ENCODE measurements at regions not wholly inside any gene's neighbourhood (a gene's known extent, or its start where the extent isn't known, plus 50 kb on each side); places are given as distances from the start of the nearest gene placed in this dataset.

- Histone ChIP-seq H3K4me2 (ENCODE audit: insufficient read depth, low read length) (no peak overlapping the region), H3K4me1 (ENCODE audit: insufficient read depth, low read length) (no peaks in the 10 kb centered on the region), H3K79me2 (ENCODE audit: insufficient read depth, low read length) (no peaks in the 10 kb centered on the region)
Observed at GRCh38 chr5:51606921-51607320, 223.7 kb downstream of the ISL1 start.

GRCh38 chr5:51618234-51618633, 235.0 kb downstream of the ISL1 start:
- Histone ChIP-seq H3K79me2 (ENCODE audit: insufficient read depth, low read length) (no peaks in the 10 kb centered on the region), H2AFZ (ENCODE audit: low read length) (no peak overlapping the region), H3K9me3 (ENCODE audit: low read depth, low read length) (peaks cover 4% of the 10 kb centered on the region), H3K4me2 (ENCODE audit: insufficient read depth, low read length) (no peak overlapping the region), H3K36me3 (ENCODE audit: insufficient read depth, low read length) (no peaks in the 10 kb centered on the region), H3K27ac (ENCODE audit: low read depth, low read length) (no peak overlapping the region), H3K27me3 (ENCODE audit: insufficient read depth, low read length) (no peaks in the 10 kb centered on the region), H3K4me3 (ENCODE audit: insufficient read depth, low read length) (no peak overlapping the region), H4K20me1 (ENCODE audit: insufficient read depth, low read length) (no peaks in the 10 kb centered on the region), H3K4me1 (ENCODE audit: insufficient read depth, low read length) (no peaks in the 10 kb centered on the region)
- DNase-seq (ENCODE audit: insufficient read length, low spot score, missing footprints), result no peak
- TF ChIP-seq, protein P1, sequence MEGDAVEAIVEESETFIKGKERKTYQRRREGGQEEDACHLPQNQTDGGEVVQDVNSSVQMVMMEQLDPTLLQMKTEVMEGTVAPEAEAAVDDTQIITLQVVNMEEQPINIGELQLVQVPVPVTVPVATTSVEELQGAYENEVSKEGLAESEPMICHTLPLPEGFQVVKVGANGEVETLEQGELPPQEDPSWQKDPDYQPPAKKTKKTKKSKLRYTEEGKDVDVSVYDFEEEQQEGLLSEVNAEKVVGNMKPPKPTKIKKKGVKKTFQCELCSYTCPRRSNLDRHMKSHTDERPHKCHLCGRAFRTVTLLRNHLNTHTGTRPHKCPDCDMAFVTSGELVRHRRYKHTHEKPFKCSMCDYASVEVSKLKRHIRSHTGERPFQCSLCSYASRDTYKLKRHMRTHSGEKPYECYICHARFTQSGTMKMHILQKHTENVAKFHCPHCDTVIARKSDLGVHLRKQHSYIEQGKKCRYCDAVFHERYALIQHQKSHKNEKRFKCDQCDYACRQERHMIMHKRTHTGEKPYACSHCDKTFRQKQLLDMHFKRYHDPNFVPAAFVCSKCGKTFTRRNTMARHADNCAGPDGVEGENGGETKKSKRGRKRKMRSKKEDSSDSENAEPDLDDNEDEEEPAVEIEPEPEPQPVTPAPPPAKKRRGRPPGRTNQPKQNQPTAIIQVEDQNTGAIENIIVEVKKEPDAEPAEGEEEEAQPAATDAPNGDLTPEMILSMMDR (IDR thresholded peaks at IDR 0.05; ENCODE audit: extremely low read depth, low read depth, low read length), result no peak

More at GRCh38 chr5:51606921-51607320, 223.7 kb downstream of the ISL1 start:
- Histone ChIP-seq H2AFZ (ENCODE audit: low read length) (no peak overlapping the region), H3K4me3 (ENCODE audit: insufficient read depth, low read length) (no peak overlapping the region), H3K27me3 (ENCODE audit: insufficient read depth, low read length) (no peaks in the 10 kb centered on the region), H3K9me3 (ENCODE audit: low read depth, low read length) (peaks cover 5% of the 10 kb centered on the region), H4K20me1 (ENCODE audit: insufficient read depth, low read length) (no peaks in the 10 kb centered on the region), H3K27ac (ENCODE audit: low read depth, low read length) (no peak overlapping the region), H3K36me3 (ENCODE audit: insufficient read depth, low read length) (no peaks in the 10 kb centered on the region)
- DNase-seq (ENCODE audit: insufficient read length, low spot score, missing footprints), result no peak
- TF ChIP-seq, protein P1 (IDR thresholded peaks at IDR 0.05; ENCODE audit: extremely low read depth, low read depth, low read length), result no peak

- Histone ChIP-seq H3K27ac (ENCODE audit: low read depth, low read length) (no peak overlapping the region), H3K79me2 (ENCODE audit: insufficient read depth, low read length) (no peaks in the 10 kb centered on the region), H4K20me1 (ENCODE audit: insufficient read depth, low read length) (no peaks in the 10 kb centered on the region), H3K27me3 (ENCODE audit: insufficient read depth, low read length) (no peaks in the 10 kb centered on the region), H3K4me3 (ENCODE audit: insufficient read depth, low read length) (no peak overlapping the region), H2AFZ (ENCODE audit: low read length) (no peak overlapping the region), H3K36me3 (ENCODE audit: insufficient read depth, low read length) (no peaks in the 10 kb centered on the region), H3K9me3 (ENCODE audit: low read depth, low read length) (peaks cover 4% of the 10 kb centered on the region), H3K4me1 (ENCODE audit: insufficient read depth, low read length) (no peaks in the 10 kb centered on the region), H3K4me2 (ENCODE audit: insufficient read depth, low read length) (no peak overlapping the region)
- DNase-seq (ENCODE audit: insufficient read length, low spot score, missing footprints), result no peak
- TF ChIP-seq, protein P1 (IDR thresholded peaks at IDR 0.05; ENCODE audit: extremely low read depth, low read depth, low read length), result no peak
Observed at GRCh38 chr5:51621156-51621555, 237.9 kb downstream of the ISL1 start.

- Histone ChIP-seq H3K4me3 (ENCODE audit: insufficient read depth, low read length) (no peak overlapping the region), H3K4me1 (ENCODE audit: insufficient read depth, low read length) (no peaks in the 10 kb centered on the region), H3K27ac (ENCODE audit: low read depth, low read length) (no peak overlapping the region), H4K20me1 (ENCODE audit: insufficient read depth, low read length) (no peaks in the 10 kb centered on the region), H3K9me3 (ENCODE audit: low read depth, low read length) (peaks cover 4% of the 10 kb centered on the region), H3K36me3 (ENCODE audit: insufficient read depth, low read length) (no peaks in the 10 kb centered on the region), H2AFZ (ENCODE audit: low read length) (no peak overlapping the region), H3K27me3 (ENCODE audit: insufficient read depth, low read length) (no peaks in the 10 kb centered on the region), H3K4me2 (ENCODE audit: insufficient read depth, low read length) (no peak overlapping the region), H3K79me2 (ENCODE audit: insufficient read depth, low read length) (no peaks in the 10 kb centered on the region)
- TF ChIP-seq, protein P1 (IDR thresholded peaks at IDR 0.05; ENCODE audit: extremely low read depth, low read depth, low read length), result no peak
- DNase-seq (ENCODE audit: insufficient read length, low spot score, missing footprints), result no peak
Observed at GRCh38 chr5:51622161-51622790, 239.0 kb downstream of the ISL1 start.

Data from osteoblast (primary cell).